GM12878 (cell line): ENCODE measurements at regions not wholly inside any gene's neighbourhood (a gene's known extent, or its start where the extent isn't known, plus 50 kb on each side); places are given as distances from the start of the nearest gene placed in this dataset.

Source experiments
- ATAC-seq: fragments of 200-7000 bp; cut with Tn5 transposase; 3 replicates; pipeline ENCODE4 v1.9.1; 2020; ENCODE audit warnings: mild to moderate bottlenecking, moderate library complexity
- BruUV-seq: library from RNA; stranded (reverse); fragments of 400-500 nt; replicated peaks from 2 replicates; lab custom pipeline; 2021; lab: Mats Ljungman, UMichigan
- CTCF ChIA-PET: fragments of 300-600 bp; sonication (Branson Sonifier 250); formaldehyde crosslinking; extraction: SDS; loops from one replicate; lab custom pipeline; 2021; ENCODE audit warnings: inconsistent platforms; lab: Yijun Ruan, JAX
- POLR2A ChIA-PET: fragments of 350-600 bp; formaldehyde crosslinking; extraction: SDS; loops from one replicate; lab custom pipeline; 2021; ENCODE audit warnings: inconsistent platforms; lab: Charles Lee
- RAD21 ChIA-PET: fragments of 300-600 bp; sonication (Branson Sonifier 250); formaldehyde crosslinking; loops from one replicate; lab custom pipeline; 2023; ENCODE audit warnings: antibody characterized with exemption; ENCODE audit not compliant: unreplicated experiment; lab: Charles Lee
- SMC1A ChIA-PET: fragments of 300-600 bp; sonication (Branson Sonifier 250); formaldehyde crosslinking; loops from one replicate; lab custom pipeline; 2023; ENCODE audit not compliant: unreplicated experiment, uncharacterized antibody; lab: Charles Lee
- DNase-seq: peaks from one replicate; pipeline ENCODE4 v3.0.0-alpha.2; 2011; ENCODE audit warnings: low read depth, low spot score
- FAIRE-seq: peaks from 3 replicates; lab custom pipeline; 2011; peaks lifted over from hg19 to GRCh38; lab: Jason Lieb, UNC
- H2AFZ ChIP-seq: 2 replicates; pipeline ENCODE4 v1.6.0; 2011; ENCODE audit warnings: low read depth, low read length, control low read depth; ENCODE audit not compliant: control insufficient read depth
- H3K27ac ChIP-seq: 2 replicates; pipeline ENCODE4 v1.5.1; 2011; ENCODE audit warnings: control low read depth; ENCODE audit not compliant: control insufficient read depth, insufficient read depth
- H3K27me3 ChIP-seq, 2 experiments: replicated peaks in 1 of 2; 2 replicates each; pipeline versions ENCODE4 v1.6.0 to v1.6.1; 2011; ENCODE audit warnings: low read length in 1 of 2; ENCODE audit not compliant: control insufficient read depth in 2 of 2, insufficient read depth in 2 of 2
- H3K36me3 ChIP-seq, 2 experiments: 2 replicates each; pipeline ENCODE4 v1.5.1; 2011; ENCODE audit warnings: low read length in 1 of 2; ENCODE audit not compliant: control insufficient read depth in 2 of 2, insufficient read depth in 2 of 2
- H3K4me1 ChIP-seq: 2 replicates; pipeline ENCODE4 v1.6.1; 2011; ENCODE audit warnings: mild to moderate bottlenecking, low read length, moderate library complexity, mixed read lengths; ENCODE audit not compliant: control insufficient read depth, insufficient read depth
- H3K4me2 ChIP-seq: 2 replicates; pipeline ENCODE4 v1.6.0; 2011; ENCODE audit warnings: control low read depth; ENCODE audit not compliant: control insufficient read depth, insufficient read depth
- H3K4me3 ChIP-seq: fragments of 200-600 bp; sonication (generic); 2 replicates; pipeline ENCODE4 v1.5.1; 2016
- H3K79me2 ChIP-seq: 2 replicates; pipeline ENCODE4 v1.6.0; 2011; ENCODE audit warnings: low read length; ENCODE audit not compliant: control insufficient read depth, insufficient read depth
- H3K9ac ChIP-seq: 2 replicates; pipeline ENCODE4 v1.8.0; 2011; ENCODE audit warnings: low read length, control low read depth, mixed read lengths; ENCODE audit not compliant: control insufficient read depth, insufficient read depth
- H3K9me3 ChIP-seq: replicated peaks from 3 replicates; pipeline ENCODE4 v1.5.1; 2011; ENCODE audit warnings: mild to moderate bottlenecking, low read length; ENCODE audit not compliant: control insufficient read depth, insufficient read depth
- H4K20me1 ChIP-seq: 2 replicates; pipeline ENCODE4 v1.6.0; 2011; ENCODE audit not compliant: control insufficient read depth, insufficient read depth
- DPF2 ChIP-seq: fragments of 450-650 bp; IDR thresholded peaks from 2 replicates; pipeline ENCODE4 v1.6.1; 2017; ENCODE audit warnings: mild to moderate bottlenecking
- IKZF2 ChIP-seq, 2 experiments: fragments of 450-650 bp; IDR thresholded peaks; 2 replicates each; pipeline ENCODE4 v1.6.1; 2017; ENCODE audit warnings: mild to moderate bottlenecking in 2 of 2, moderate library complexity in 2 of 2
- MXI1 ChIP-seq: fragments of 150-350 bp; IDR thresholded peaks from 2 replicates; pipeline ENCODE4 v1.6.1; 2011; ENCODE audit warnings: low read depth, mild to moderate bottlenecking, inconsistent platforms, low read length, improper control_type of control experiment
- NBN ChIP-seq: fragments of 450-650 bp; IDR thresholded peaks from 2 replicates; pipeline ENCODE4 v1.6.1; 2016
- SP1 ChIP-seq: IDR thresholded peaks from one replicate; pipeline ENCODE4 v1.6.1; 2011; ENCODE audit warnings: low read depth, low read length
- WGBS: methylation state at CpG from one replicate; pipeline ENCODE4 v1.1.6; 2016; ENCODE audit warnings: low lambda C conversion rate; ENCODE audit not compliant: insufficient replicate concordance, insufficient coverage; ENCODE audit errors: missing lambda C conversion rate; 5-methylcytosine and 5-hydroxymethylcytosine counted together
- in situ Hi-C: fragments of 300-500 bp; cut with MboI; formaldehyde crosslinking; loops from 9 replicates; pipeline ENCODE4 v1.14.3; 2018; ENCODE audit warnings: mixed read lengths
- intact Hi-C: fragments of 100-400 bp; cut with micrococcal nuclease; formaldehyde crosslinking; loops from one replicate; pipeline ENCODE4 v1.14.2; 2022; ENCODE audit not compliant: unreplicated experiment
- TF ChIP-seq, protein P1 (sequence below): fragments of 450-650 bp; IDR thresholded peaks from 2 replicates; pipeline ENCODE4 v1.6.1; 2017; ENCODE audit warnings: antibody characterized with exemption, mild to moderate bottlenecking, moderate library complexity

DNA sequence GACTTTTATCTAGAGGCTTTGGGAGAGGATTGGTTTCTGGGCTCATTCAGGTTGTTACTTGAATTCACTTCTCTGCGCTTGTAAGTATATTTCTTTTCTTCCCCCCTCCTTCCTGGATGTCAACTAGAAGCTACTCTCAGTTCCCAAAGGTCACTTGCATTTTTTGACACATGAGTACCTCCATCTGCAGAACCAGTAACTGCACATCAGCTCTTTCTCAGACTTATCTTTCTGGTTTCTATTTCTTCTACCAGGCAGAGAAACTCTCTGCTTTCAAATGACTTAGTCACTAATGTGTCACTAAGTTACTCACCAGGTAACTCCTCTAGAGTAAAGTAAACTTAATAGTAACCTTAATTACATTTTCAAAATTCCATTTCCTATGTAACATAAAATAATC is 773.0 kb upstream of the LUZP2 start:
- H3K9ac ChIP-seq: no peak overlapping the region
- no peak overlapping the region for H2AFZ ChIP-seq
- ChIA-PET RAD21 (no interaction called here), SMC1A (no interaction called here)
- no peaks in the 10 kb centered on the region for H3K4me1 ChIP-seq
- WGBS: 0% methylated on average over 1 of the region's 1 CpG
- H3K9me3 ChIP-seq: no peaks in the 10 kb centered on the region
- ATAC-seq (peak; percentile 68), DNase-seq (peak; percentile 3)
- TF ChIP-seq NBN: no peak
- TF ChIP-seq IKZF2 (IDR thresholded peaks at IDR 0.05): 0 out of 4 replicates have a peak, but pooled peaks of 1 of the 2 experiments have one; percentile 17
- TF ChIP-seq MXI1: no peak
- TF ChIP-seq, all 136 proteins: peak for 1
- Histone ChIP-seq H4K20me1 (no peaks in the 10 kb centered on the region), H3K79me2 (no peaks in the 10 kb centered on the region), H3K36me3 (no peaks in the 10 kb centered on the region), H3K4me3 (no peak overlapping the region), H3K4me2 (no peak overlapping the region), H3K27me3 (no peaks in the 10 kb centered on the region), H3K27ac (no peak overlapping the region)
- in situ Hi-C loops (loop anchor here (10.0 kb wide), 1 partner anchor 59 kb away; no protein-coding TSS in a partner anchor), intact Hi-C loops (no loop called here)
- BruUV-seq: no TSS peak
- ChIA-PET POLR2A (no interaction called here), CTCF (interaction anchor here (2.1 kb wide), 1 partner anchor 184 kb away, joined by 8 read pairs; no protein-coding TSS in a partner anchor)
- no peak for FAIRE-seq

DNA sequence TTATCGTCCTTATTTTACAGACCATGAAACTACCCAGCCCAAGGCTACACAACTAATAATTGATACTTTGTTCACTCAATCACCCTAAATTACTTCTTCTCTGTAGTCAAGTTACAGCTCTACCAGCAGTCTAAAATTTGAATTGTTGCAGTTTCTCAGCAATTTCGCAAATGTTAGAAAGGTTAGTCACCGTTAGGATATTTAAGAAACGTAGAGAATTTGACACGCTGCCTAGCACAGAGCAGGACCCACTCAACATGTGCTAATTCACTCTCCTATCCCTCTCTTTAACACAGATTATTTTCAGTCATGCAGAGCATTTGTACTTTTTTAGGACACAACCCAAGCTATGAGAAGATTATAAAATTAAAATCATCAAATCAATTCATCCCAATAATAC is 771.1 kb upstream of the LUZP2 start:
- FAIRE-seq: no peak
- BruUV-seq: no TSS peak
- in situ Hi-C loops: loop anchor here (10.0 kb wide), 1 partner anchor 61 kb away; no protein-coding TSS in a partner anchor
- Histone ChIP-seq H3K27me3 (no peaks in the 10 kb centered on the region), H3K27ac (no peak overlapping the region), H3K36me3 (no peaks in the 10 kb centered on the region), H4K20me1 (no peaks in the 10 kb centered on the region), H3K4me1 (no peaks in the 10 kb centered on the region), H3K9me3 (no peaks in the 10 kb centered on the region), H2AFZ (no peak overlapping the region), H3K79me2 (no peaks in the 10 kb centered on the region), H3K4me3 (no peak overlapping the region), H3K9ac (no peak overlapping the region), H3K4me2 (no peak overlapping the region)
- intact Hi-C loops: no loop called here
- CTCF ChIA-PET: no interaction called here
- SMC1A ChIA-PET: interaction anchor here (1.3 kb wide), 1 partner anchor 119 kb away, joined by 3 read pairs; no protein-coding TSS in a partner anchor
- TF ChIP-seq SP1: no peak
- no peak for TF ChIP-seq DPF2
- TF ChIP-seq, protein P1, sequence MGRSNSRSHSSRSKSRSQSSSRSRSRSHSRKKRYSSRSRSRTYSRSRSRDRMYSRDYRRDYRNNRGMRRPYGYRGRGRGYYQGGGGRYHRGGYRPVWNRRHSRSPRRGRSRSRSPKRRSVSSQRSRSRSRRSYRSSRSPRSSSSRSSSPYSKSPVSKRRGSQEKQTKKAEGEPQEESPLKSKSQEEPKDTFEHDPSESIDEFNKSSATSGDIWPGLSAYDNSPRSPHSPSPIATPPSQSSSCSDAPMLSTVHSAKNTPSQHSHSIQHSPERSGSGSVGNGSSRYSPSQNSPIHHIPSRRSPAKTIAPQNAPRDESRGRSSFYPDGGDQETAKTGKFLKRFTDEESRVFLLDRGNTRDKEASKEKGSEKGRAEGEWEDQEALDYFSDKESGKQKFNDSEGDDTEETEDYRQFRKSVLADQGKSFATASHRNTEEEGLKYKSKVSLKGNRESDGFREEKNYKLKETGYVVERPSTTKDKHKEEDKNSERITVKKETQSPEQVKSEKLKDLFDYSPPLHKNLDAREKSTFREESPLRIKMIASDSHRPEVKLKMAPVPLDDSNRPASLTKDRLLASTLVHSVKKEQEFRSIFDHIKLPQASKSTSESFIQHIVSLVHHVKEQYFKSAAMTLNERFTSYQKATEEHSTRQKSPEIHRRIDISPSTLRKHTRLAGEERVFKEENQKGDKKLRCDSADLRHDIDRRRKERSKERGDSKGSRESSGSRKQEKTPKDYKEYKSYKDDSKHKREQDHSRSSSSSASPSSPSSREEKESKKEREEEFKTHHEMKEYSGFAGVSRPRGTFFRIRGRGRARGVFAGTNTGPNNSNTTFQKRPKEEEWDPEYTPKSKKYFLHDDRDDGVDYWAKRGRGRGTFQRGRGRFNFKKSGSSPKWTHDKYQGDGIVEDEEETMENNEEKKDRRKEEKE: no peak
- RAD21 ChIA-PET: no interaction called here
- WGBS: 42% methylated on average over 5 of the region's 5 CpGs
- no peak for ATAC-seq
- no peak for DNase-seq
- POLR2A ChIA-PET: no interaction called here
